Naive thymus-derived CD4-positive, alpha-beta T cell (primary cell): ENCODE measurements at regions not wholly inside any gene's neighbourhood (a gene's known extent, or its start where the extent isn't known, plus 50 kb on each side); places are given as distances from the start of the nearest gene placed in this dataset.

Experiments used
- ATAC-seq: fragments of 150-1000 bp; cut with Tn5 transposase; 2 replicates; pipeline ENCODE4 v1.10.0; 2021; ENCODE audit warnings: mild to moderate bottlenecking, moderate library complexity
- CTCF ChIA-PET: fragments of 350-600 bp; sonication (Branson Sonifier 250); formaldehyde crosslinking; loops from one replicate; lab custom pipeline; 2021; ENCODE audit warnings: antibody characterized with exemption; lab: Charles Lee
- POLR2A ChIA-PET: fragments of 350-600 bp; sonication (Branson Sonifier 250); formaldehyde crosslinking; loops from one replicate; lab custom pipeline; 2021; ENCODE audit warnings: antibody characterized with exemption, inconsistent platforms; lab: Charles Lee
- DNase-seq, 9 donors: peaks; one replicate each; pipeline versions ENCODE4 v3.0.0 to v3.0.0-alpha.2; 2020 to 2022; ENCODE audit warnings: mixed read lengths in 1 of 9
- H3K27ac ChIP-seq: one replicate; pipeline ENCODE4 v1.7.0; 2013; ENCODE audit warnings: mild to moderate bottlenecking, low read depth, low read length, moderate library complexity
- H3K27me3 ChIP-seq, 2 donors: one replicate each; pipeline ENCODE4 v1.7.0; 2013; ENCODE audit warnings: low read length in 2 of 2, mild to moderate bottlenecking in 2 of 2, moderate library complexity in 2 of 2; ENCODE audit not compliant: control insufficient read depth in 2 of 2, insufficient read depth in 2 of 2
- H3K36me3 ChIP-seq, 3 experiments: 1 replicate in 2 of 3; 2 replicates in 1 of 3; pipeline ENCODE4 v1.7.0; 2013; ENCODE audit warnings: low read length in 3 of 3, mild to moderate bottlenecking in 3 of 3, moderate library complexity in 1 of 3; ENCODE audit not compliant: insufficient read depth in 3 of 3, control insufficient read depth in 2 of 3
- H3K4me1 ChIP-seq, 2 donors: one replicate each; pipeline ENCODE4 v1.7.0; 2013; ENCODE audit warnings: low read length in 2 of 2, mild to moderate bottlenecking in 2 of 2, moderate library complexity in 1 of 2; ENCODE audit not compliant: control insufficient read depth in 2 of 2, insufficient read depth in 2 of 2
- H3K4me3 ChIP-seq: 2 replicates; pipeline ENCODE4 v1.7.0; 2013; ENCODE audit warnings: mild to moderate bottlenecking, low read length
- H3K9me3 ChIP-seq, 3 experiments: 1 replicate in 2 of 3; 2 replicates in 1 of 3; pipeline ENCODE4 v1.7.0; 2013; ENCODE audit warnings: low read length in 3 of 3; ENCODE audit not compliant: control insufficient read depth in 2 of 3
- H3K27ac Mint-ChIP-seq, 9 donors: one replicate each; pipeline ENCODE4 v1.8.0; 2020 to 2022; ENCODE audit warnings: mixed read lengths in 9 of 9, mild to moderate bottlenecking in 8 of 9, moderate library complexity in 5 of 9, inconsistent platforms in 2 of 9
- H3K27me3 Mint-ChIP-seq, 5 donors: one replicate each; pipeline ENCODE4 v1.8.0; 2021 to 2022; ENCODE audit warnings: mixed read lengths in 5 of 5, mild to moderate bottlenecking in 1 of 5
- H3K36me3 Mint-ChIP-seq, 5 donors: one replicate each; pipeline ENCODE4 v1.8.0; 2020 to 2022; ENCODE audit warnings: mixed read lengths in 5 of 5, mild to moderate bottlenecking in 3 of 5, inconsistent platforms in 1 of 5
- H3K4me1 Mint-ChIP-seq, 7 donors: one replicate each; pipeline ENCODE4 v1.8.0; 2020 to 2022; ENCODE audit warnings: mixed read lengths in 7 of 7, mild to moderate bottlenecking in 3 of 7, inconsistent platforms in 1 of 7
- H3K4me3 Mint-ChIP-seq, 10 donors: one replicate each; pipeline ENCODE4 v1.8.0; 2020 to 2022; ENCODE audit warnings: mild to moderate bottlenecking in 10 of 10, mixed read lengths in 10 of 10, moderate library complexity in 6 of 10, inconsistent platforms in 2 of 10
- H3K9me3 Mint-ChIP-seq, 11 donors: one replicate each; pipeline ENCODE4 v1.8.0; 2020 to 2022; ENCODE audit warnings: mixed read lengths in 11 of 11, mild to moderate bottlenecking in 4 of 11, inconsistent platforms in 1 of 11, moderate library complexity in 1 of 11
- intact Hi-C, 2 donors: fragments of 100-400 bp; cut with micrococcal nuclease; formaldehyde crosslinking; loops; one replicate each; pipeline ENCODE4 v1.15.1; 2023

DNA sequence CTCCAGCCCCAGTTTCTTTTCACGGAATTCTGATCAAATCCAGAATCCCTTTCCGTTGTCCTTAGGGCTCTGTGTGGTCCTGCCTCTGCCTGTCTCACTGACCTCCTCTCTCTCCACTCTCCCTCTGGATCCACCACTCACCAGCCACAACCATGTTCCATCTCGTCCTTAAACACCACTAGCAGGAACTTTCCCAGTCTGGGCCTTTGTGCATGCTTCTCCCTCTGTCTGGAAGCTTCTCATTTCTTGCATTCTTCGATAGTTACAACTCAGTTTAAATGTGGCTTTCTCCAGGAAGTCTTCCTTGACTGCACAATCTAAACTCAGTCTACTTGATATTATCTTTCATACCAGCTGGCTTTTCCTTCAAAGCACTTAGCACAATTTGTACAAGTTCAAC lies 117.7 kb upstream of the MSX2 start:
- no peak overlapping the region for H3K27ac ChIP-seq
- intact Hi-C loops, result no loop called here
- no peaks in the 10 kb centered on the region for H3K36me3 ChIP-seq
- no peaks in the 10 kb centered on the region for H3K9me3 ChIP-seq
- Mint-ChIP-seq H3K36me3 (peaks cover 0 to 10% (median 0%) of the 10 kb centered on the region in 5 donors), H3K4me3 (peak overlapping the region in 1 of 10 donors; percentile 42), H3K27me3 (peaks cover 0 to 28% (median 4%) of the 10 kb centered on the region in 5 donors), H3K4me1 (no peaks in the 10 kb centered on the region), H3K9me3 (peaks cover 0 to 14% (median 4%) of the 10 kb centered on the region in 11 donors), H3K27ac (no peak overlapping the region)
- H3K4me3 ChIP-seq, result no peak overlapping the region
- no peak for DNase-seq
- no peaks in the 10 kb centered on the region for H3K27me3 ChIP-seq
- POLR2A ChIA-PET, result no interaction called here
- no peaks in the 10 kb centered on the region for H3K4me1 ChIP-seq
- no peak for ATAC-seq
- CTCF ChIA-PET, result no interaction called here

DNA sequence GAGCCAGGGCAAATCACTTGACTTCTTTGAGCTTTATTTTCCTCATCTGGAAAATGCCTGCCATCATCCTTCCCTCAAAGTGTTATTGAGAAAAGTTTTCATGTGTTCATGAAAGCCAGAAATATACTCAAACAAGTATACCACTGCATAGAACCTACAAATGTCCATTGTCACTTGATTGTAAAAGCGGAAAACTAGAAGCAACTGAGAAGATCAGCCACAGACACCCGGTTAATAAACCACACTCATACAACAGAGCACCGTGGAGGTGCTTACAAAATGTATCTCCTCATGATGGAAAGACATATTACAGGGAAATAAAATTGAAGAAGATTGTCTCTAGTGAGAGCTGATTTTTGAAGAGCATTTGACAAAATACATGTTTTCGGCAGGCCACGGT lies 117.2 kb upstream of the MSX2 start:
- POLR2A ChIA-PET, result no interaction called here
- peaks cover 0 to 30% (median 4%) of the 10 kb centered on the region in 5 donors for H3K27me3 Mint-ChIP-seq
- CTCF ChIA-PET, result no interaction called here

DNA sequence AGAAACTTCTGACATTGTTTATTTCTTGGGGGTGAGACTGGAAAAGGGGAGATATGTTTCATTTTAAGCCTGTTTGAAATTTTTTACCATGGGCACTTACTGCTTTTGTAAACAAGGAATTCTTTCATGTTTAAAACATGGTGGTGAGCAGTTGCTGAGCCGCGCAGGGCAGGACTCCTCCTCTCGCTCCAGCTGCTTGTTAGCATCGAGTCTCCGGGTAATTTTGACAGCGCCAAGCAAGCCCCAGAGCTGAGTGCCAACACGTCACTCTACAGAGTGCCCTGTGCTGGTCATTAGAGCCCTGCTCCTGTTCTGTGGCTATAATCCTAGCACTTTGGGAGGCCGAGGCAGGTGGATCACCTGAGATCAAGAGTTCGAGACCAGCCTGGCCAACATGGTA lies 116.5 kb upstream of the MSX2 start:
- no peak overlapping the region for H3K4me3 ChIP-seq
- DNase-seq (no peak), ATAC-seq (no peak)
- H3K4me1 ChIP-seq, result no peaks in the 10 kb centered on the region
- ChIA-PET POLR2A (no interaction called here), CTCF (no interaction called here)
- H3K4me3 Mint-ChIP-seq, result no peak overlapping the region
- H3K27me3 ChIP-seq, result no peaks in the 10 kb centered on the region
- H3K27ac ChIP-seq, result no peak overlapping the region
- H3K36me3 ChIP-seq, result no peaks in the 10 kb centered on the region
- intact Hi-C loops, result no loop called here
- H3K27me3 Mint-ChIP-seq, result peaks cover 0 to 36% (median 4%) of the 10 kb centered on the region in 5 donors
- H3K9me3 ChIP-seq, result no peaks in the 10 kb centered on the region
- no peak overlapping the region for H3K27ac Mint-ChIP-seq
- peaks cover 0 to 14% (median 4%) of the 10 kb centered on the region in 11 donors for H3K9me3 Mint-ChIP-seq
- peaks cover 0 to 10% (median 0%) of the 10 kb centered on the region in 5 donors for H3K36me3 Mint-ChIP-seq
- no peaks in the 10 kb centered on the region for H3K4me1 Mint-ChIP-seq

More for the DNA sequence above, 117.2 kb upstream of the MSX2 start:
- no peak for ATAC-seq
- no peaks in the 10 kb centered on the region for H3K4me1 Mint-ChIP-seq
- Histone ChIP-seq H3K27ac (no peak overlapping the region), H3K4me3 (no peak overlapping the region), H3K9me3 (no peaks in the 10 kb centered on the region), H3K27me3 (no peaks in the 10 kb centered on the region), H3K36me3 (no peaks in the 10 kb centered on the region), H3K4me1 (no peaks in the 10 kb centered on the region)
- H3K27ac Mint-ChIP-seq, result no peak overlapping the region
- H3K36me3 Mint-ChIP-seq, result peaks cover 0 to 10% (median 0%) of the 10 kb centered on the region in 5 donors
- H3K4me3 Mint-ChIP-seq, result no peak overlapping the region
- no peak for DNase-seq
- H3K9me3 Mint-ChIP-seq, result peaks cover 0 to 14% (median 4%) of the 10 kb centered on the region in 11 donors
- intact Hi-C loops, result no loop called here

DNA sequence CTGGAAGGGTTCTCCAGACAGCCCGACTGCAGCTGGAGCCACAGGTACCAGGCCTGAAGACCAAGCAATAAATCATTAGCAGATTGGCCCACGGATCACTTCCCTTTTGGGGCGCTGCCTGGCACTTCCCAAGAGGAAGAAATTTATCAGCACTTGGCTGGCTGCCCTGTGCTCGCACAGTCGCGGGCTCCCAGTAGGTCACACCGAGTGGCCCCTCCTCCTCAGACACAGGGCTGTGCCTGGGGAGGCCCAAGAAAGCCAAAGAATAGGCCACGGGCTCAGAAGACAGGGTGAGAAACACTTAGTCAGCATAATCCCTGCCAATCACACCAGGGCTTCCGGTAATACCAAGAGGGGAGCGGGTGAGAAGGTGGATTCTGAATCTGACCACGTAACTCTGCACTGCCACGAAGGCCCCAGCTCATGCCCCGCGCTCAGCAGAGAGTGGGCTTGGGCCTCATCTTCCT lies 115.7 kb upstream of the MSX2 start:
- POLR2A ChIA-PET, result no interaction called here
- DNase-seq, result no peak
- peaks cover 0 to 10% (median 0%) of the 10 kb centered on the region in 5 donors for H3K36me3 Mint-ChIP-seq
- peak; percentile 18 for ATAC-seq
- CTCF ChIA-PET, result no interaction called here
- peaks cover 0 to 36% (median 4%) of the 10 kb centered on the region in 5 donors for H3K27me3 Mint-ChIP-seq
- H3K4me1 ChIP-seq, result no peaks in the 10 kb centered on the region
- peaks cover 0 to 14% (median 4%) of the 10 kb centered on the region in 11 donors for H3K9me3 Mint-ChIP-seq
- H3K4me1 Mint-ChIP-seq, result no peaks in the 10 kb centered on the region
- H3K4me3 Mint-ChIP-seq, result no peak overlapping the region
- no peaks in the 10 kb centered on the region for H3K9me3 ChIP-seq
- no peak overlapping the region for H3K4me3 ChIP-seq
- no peak overlapping the region for H3K27ac ChIP-seq
- no peak overlapping the region for H3K27ac Mint-ChIP-seq
- no peaks in the 10 kb centered on the region for H3K27me3 ChIP-seq
- no peaks in the 10 kb centered on the region for H3K36me3 ChIP-seq
- intact Hi-C loops, result no loop called here

DNA sequence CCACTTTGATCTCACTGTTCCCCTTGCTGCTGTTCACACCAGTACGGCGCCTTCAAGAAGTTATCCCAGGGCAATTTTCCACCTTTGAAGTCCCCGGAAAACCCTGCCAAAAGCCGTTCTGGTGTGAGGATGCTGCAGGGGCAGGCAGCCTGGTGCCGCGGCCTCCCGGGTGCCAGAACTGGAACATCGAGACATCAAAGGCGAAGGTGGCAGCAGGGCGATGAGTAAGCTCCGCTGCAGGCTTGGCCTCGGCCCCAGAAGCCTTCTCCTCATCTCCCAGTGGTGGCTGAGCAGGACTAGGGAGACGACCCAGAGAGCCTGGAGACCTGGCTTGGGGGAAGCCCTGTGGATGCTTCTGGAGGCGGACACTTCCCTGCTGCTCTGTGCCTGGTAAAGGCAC lies 115.3 kb upstream of the MSX2 start:
- Mint-ChIP-seq H3K4me3 (no peak overlapping the region), H3K4me1 (no peaks in the 10 kb centered on the region), H3K27me3 (peaks cover 0 to 36% (median 8%) of the 10 kb centered on the region in 5 donors), H3K36me3 (peaks cover 0 to 10% (median 0%) of the 10 kb centered on the region in 5 donors), H3K9me3 (peaks cover 0 to 12% (median 4%) of the 10 kb centered on the region in 11 donors), H3K27ac (no peak overlapping the region)
- ChIA-PET CTCF (no interaction called here), POLR2A (no interaction called here)
- DNase-seq (no peak), ATAC-seq (no peak)
- no peak overlapping the region for H3K4me3 ChIP-seq
- intact Hi-C loops, result no loop called here
- no peaks in the 10 kb centered on the region for H3K36me3 ChIP-seq
- H3K27me3 ChIP-seq, result no peaks in the 10 kb centered on the region
- H3K27ac ChIP-seq, result no peak overlapping the region
- H3K9me3 ChIP-seq, result no peaks in the 10 kb centered on the region
- no peaks in the 10 kb centered on the region for H3K4me1 ChIP-seq

DNA sequence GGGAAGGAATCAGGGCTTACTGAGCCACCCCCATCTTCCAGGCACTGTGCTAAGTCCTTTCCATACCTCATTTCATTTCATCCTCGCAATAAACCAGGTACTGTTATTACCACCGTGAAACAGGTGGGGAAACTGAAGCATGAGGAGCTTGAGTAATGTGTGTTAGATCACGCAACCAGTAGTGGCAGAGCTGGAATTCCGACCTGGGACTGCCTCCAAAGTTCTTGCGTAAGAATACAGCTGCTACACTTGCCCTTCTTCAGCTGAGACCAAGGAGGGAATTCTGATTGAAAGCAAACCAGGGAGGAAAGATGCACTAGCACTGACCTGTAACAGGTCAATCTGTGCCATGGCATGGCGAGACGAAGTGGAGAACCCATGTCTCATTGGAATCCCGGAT lies 113.4 kb upstream of the MSX2 start:
- Histone ChIP-seq H3K27me3 (no peaks in the 10 kb centered on the region), H3K4me3 (no peak overlapping the region), H3K4me1 (no peaks in the 10 kb centered on the region), H3K27ac (no peak overlapping the region), H3K36me3 (no peaks in the 10 kb centered on the region), H3K9me3 (no peaks in the 10 kb centered on the region)
- POLR2A ChIA-PET, result no interaction called here
- H3K4me3 Mint-ChIP-seq, result no peak overlapping the region
- intact Hi-C loops, result no loop called here
- peaks cover 0 to 36% (median 8%) of the 10 kb centered on the region in 5 donors for H3K27me3 Mint-ChIP-seq
- CTCF ChIA-PET, result no interaction called here
- no peak overlapping the region for H3K27ac Mint-ChIP-seq
- ATAC-seq, result no peak
- no peaks in the 10 kb centered on the region for H3K4me1 Mint-ChIP-seq
- H3K36me3 Mint-ChIP-seq, result peaks cover 0 to 10% (median 0%) of the 10 kb centered on the region in 5 donors
- no peak for DNase-seq
- peaks cover 0 to 15% (median 4%) of the 10 kb centered on the region in 11 donors for H3K9me3 Mint-ChIP-seq

DNA sequence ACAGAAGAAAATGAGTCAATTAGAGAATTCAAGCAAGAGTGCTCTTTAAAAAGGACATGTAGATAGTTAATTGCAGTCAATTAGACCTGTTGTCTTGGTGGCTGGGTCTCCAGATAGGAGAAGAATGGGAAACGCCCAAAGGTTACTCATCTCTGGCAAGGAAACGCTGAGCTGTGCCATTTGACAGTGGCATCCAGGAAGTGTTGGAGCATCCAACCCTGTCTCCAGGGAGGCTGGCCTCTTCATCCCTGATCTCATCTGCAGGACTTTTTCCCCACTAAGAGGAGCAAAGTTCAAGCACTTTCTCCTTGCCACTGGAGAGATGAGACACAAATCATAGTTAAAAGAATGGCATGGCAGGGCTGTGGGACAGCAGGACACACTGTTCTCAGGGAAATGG lies 111.7 kb upstream of the MSX2 start:
- no peaks in the 10 kb centered on the region for H3K36me3 Mint-ChIP-seq
- H3K9me3 Mint-ChIP-seq, result peaks cover 0 to 5% (median 0%) of the 10 kb centered on the region in 11 donors

More for the DNA sequence above, 111.7 kb upstream of the MSX2 start:
- Histone ChIP-seq H3K36me3 (no peaks in the 10 kb centered on the region), H3K27me3 (no peaks in the 10 kb centered on the region), H3K4me3 (no peak overlapping the region), H3K9me3 (no peaks in the 10 kb centered on the region), H3K4me1 (no peaks in the 10 kb centered on the region), H3K27ac (no peak overlapping the region)
- ATAC-seq, result no peak
- DNase-seq, result no peak
- CTCF ChIA-PET, result no interaction called here
- POLR2A ChIA-PET, result no interaction called here
- Mint-ChIP-seq H3K27me3 (peaks cover 0 to 22% (median 4%) of the 10 kb centered on the region in 5 donors), H3K4me1 (no peaks in the 10 kb centered on the region), H3K4me3 (no peak overlapping the region), H3K27ac (no peak overlapping the region)
- intact Hi-C loops, result no loop called here
